GM12878 (cell line): ENCODE measurements at regions not wholly inside any gene's neighbourhood (a gene's known extent, or its start where the extent isn't known, plus 50 kb on each side); places are given as distances from the start of the nearest gene placed in this dataset.

Experiments used
- ATAC-seq: fragments of 200-7000 bp; cut with Tn5 transposase; 3 replicates; pipeline ENCODE4 v1.9.1; 2020; ENCODE audit warnings: mild to moderate bottlenecking, moderate library complexity
- BruUV-seq: library from RNA; stranded (reverse); fragments of 400-500 nt; replicated peaks from 2 replicates; lab custom pipeline; 2021; lab: Mats Ljungman, UMichigan
- CTCF ChIA-PET: fragments of 300-600 bp; sonication (Branson Sonifier 250); formaldehyde crosslinking; extraction: SDS; loops from one replicate; lab custom pipeline; 2021; ENCODE audit warnings: inconsistent platforms; lab: Yijun Ruan, JAX
- POLR2A ChIA-PET: fragments of 350-600 bp; formaldehyde crosslinking; extraction: SDS; loops from one replicate; lab custom pipeline; 2021; ENCODE audit warnings: inconsistent platforms; lab: Charles Lee
- RAD21 ChIA-PET: fragments of 300-600 bp; sonication (Branson Sonifier 250); formaldehyde crosslinking; loops from one replicate; lab custom pipeline; 2023; ENCODE audit warnings: antibody characterized with exemption; ENCODE audit not compliant: unreplicated experiment; lab: Charles Lee
- SMC1A ChIA-PET: fragments of 300-600 bp; sonication (Branson Sonifier 250); formaldehyde crosslinking; loops from one replicate; lab custom pipeline; 2023; ENCODE audit not compliant: unreplicated experiment, uncharacterized antibody; lab: Charles Lee
- DNase-seq: peaks from one replicate; pipeline ENCODE4 v3.0.0-alpha.2; 2011; ENCODE audit warnings: low read depth, low spot score
- FAIRE-seq: peaks from 3 replicates; lab custom pipeline; 2011; peaks lifted over from hg19 to GRCh38; lab: Jason Lieb, UNC
- H2AFZ ChIP-seq: 2 replicates; pipeline ENCODE4 v1.6.0; 2011; ENCODE audit warnings: low read depth, low read length, control low read depth; ENCODE audit not compliant: control insufficient read depth
- H3K27ac ChIP-seq: 2 replicates; pipeline ENCODE4 v1.5.1; 2011; ENCODE audit warnings: control low read depth; ENCODE audit not compliant: control insufficient read depth, insufficient read depth
- H3K27me3 ChIP-seq, 2 experiments: replicated peaks in 1 of 2; 2 replicates each; pipeline versions ENCODE4 v1.6.0 to v1.6.1; 2011; ENCODE audit warnings: low read length in 1 of 2; ENCODE audit not compliant: control insufficient read depth in 2 of 2, insufficient read depth in 2 of 2
- H3K36me3 ChIP-seq, 2 experiments: 2 replicates each; pipeline ENCODE4 v1.5.1; 2011; ENCODE audit warnings: low read length in 1 of 2; ENCODE audit not compliant: control insufficient read depth in 2 of 2, insufficient read depth in 2 of 2
- H3K4me1 ChIP-seq: 2 replicates; pipeline ENCODE4 v1.6.1; 2011; ENCODE audit warnings: mild to moderate bottlenecking, low read length, moderate library complexity, mixed read lengths; ENCODE audit not compliant: control insufficient read depth, insufficient read depth
- H3K4me2 ChIP-seq: 2 replicates; pipeline ENCODE4 v1.6.0; 2011; ENCODE audit warnings: control low read depth; ENCODE audit not compliant: control insufficient read depth, insufficient read depth
- H3K4me3 ChIP-seq: fragments of 200-600 bp; sonication (generic); 2 replicates; pipeline ENCODE4 v1.5.1; 2016
- H3K79me2 ChIP-seq: 2 replicates; pipeline ENCODE4 v1.6.0; 2011; ENCODE audit warnings: low read length; ENCODE audit not compliant: control insufficient read depth, insufficient read depth
- H3K9ac ChIP-seq: 2 replicates; pipeline ENCODE4 v1.8.0; 2011; ENCODE audit warnings: low read length, control low read depth, mixed read lengths; ENCODE audit not compliant: control insufficient read depth, insufficient read depth
- H3K9me3 ChIP-seq: replicated peaks from 3 replicates; pipeline ENCODE4 v1.5.1; 2011; ENCODE audit warnings: mild to moderate bottlenecking, low read length; ENCODE audit not compliant: control insufficient read depth, insufficient read depth
- H4K20me1 ChIP-seq: 2 replicates; pipeline ENCODE4 v1.6.0; 2011; ENCODE audit not compliant: control insufficient read depth, insufficient read depth
- NKRF ChIP-seq: fragments of 450-650 bp; conservative IDR thresholded peaks from 2 replicates; pipeline ENCODE4 v1.6.1; 2017; ENCODE audit warnings: mild to moderate bottlenecking, moderate library complexity
- SPI1 ChIP-seq: IDR thresholded peaks from 2 replicates; pipeline ENCODE4 v1.6.1; 2011; ENCODE audit warnings: low read depth, mild to moderate bottlenecking, low read length, moderate library complexity, borderline replicate concordance; ENCODE audit not compliant: insufficient read depth
- TARDBP ChIP-seq: IDR thresholded peaks from 2 replicates; pipeline ENCODE4 v1.6.1; 2016; ENCODE audit warnings: borderline replicate concordance
- USF1 ChIP-seq: IDR thresholded peaks from 2 replicates; pipeline ENCODE4 v1.6.1; 2011; ENCODE audit warnings: borderline replicate concordance, low read depth, mild to moderate bottlenecking, moderate library complexity, mixed read lengths, low read length; ENCODE audit not compliant: insufficient read depth; ENCODE audit errors: extremely low read length
- WGBS: methylation state at CpG from one replicate; pipeline ENCODE4 v1.1.6; 2016; ENCODE audit warnings: low lambda C conversion rate; ENCODE audit not compliant: insufficient replicate concordance, insufficient coverage; ENCODE audit errors: missing lambda C conversion rate; 5-methylcytosine and 5-hydroxymethylcytosine counted together
- in situ Hi-C: fragments of 300-500 bp; cut with MboI; formaldehyde crosslinking; loops from 9 replicates; pipeline ENCODE4 v1.14.3; 2018; ENCODE audit warnings: mixed read lengths
- intact Hi-C: fragments of 100-400 bp; cut with micrococcal nuclease; formaldehyde crosslinking; loops from one replicate; pipeline ENCODE4 v1.14.2; 2022; ENCODE audit not compliant: unreplicated experiment

- no peaks in the 10 kb centered on the region for H3K36me3 ChIP-seq
- no peak overlapping the region for H3K27ac ChIP-seq
- intact Hi-C loops (no loop called here), in situ Hi-C loops (no loop called here)
- TF ChIP-seq SPI1: no peak
- no peak for TF ChIP-seq TARDBP
- TF ChIP-seq USF1: no peak
- TF ChIP-seq NKRF: no peak
- no peak overlapping the region for H3K4me2 ChIP-seq
- ChIA-PET POLR2A (no interaction called here), SMC1A (interaction anchor here (1.0 to 1.8 kb wide), 2 partner anchors 15 to 41 kb away, joined by 3 to 5 read pairs; no protein-coding TSS in a partner anchor), RAD21 (no interaction called here), CTCF (no interaction called here)
- no peaks in the 10 kb centered on the region for H3K4me1 ChIP-seq
- H3K27me3 ChIP-seq: no peaks in the 10 kb centered on the region
- DNase-seq (no peak), ATAC-seq (no peak), FAIRE-seq (no peak)
- no peak overlapping the region for H3K4me3 ChIP-seq
- no TSS peak for BruUV-seq
- no peak overlapping the region for H3K9ac ChIP-seq
- H2AFZ ChIP-seq: no peak overlapping the region
- no peaks in the 10 kb centered on the region for H4K20me1 ChIP-seq
- 5% methylated on average over 3 of the region's 3 CpGs for whole genome bisulfite sequencing
- no peaks in the 10 kb centered on the region for H3K9me3 ChIP-seq
- H3K79me2 ChIP-seq: no peaks in the 10 kb centered on the region
Observed at GRCh38 chr5:86841000-86841644, 223.4 kb downstream of the COX7C start.
